NT2/D1 (cell line): ENCODE measurements at regions not wholly inside any gene's neighbourhood (a gene's known extent, or its start where the extent isn't known, plus 50 kb on each side); places are given as distances from the start of the nearest gene placed in this dataset.

Experiments used
- DNase-seq: peaks from one replicate; pipeline ENCODE4 v3.0.0-alpha.2; 2011; ENCODE audit warnings: low read depth, low spot score
- H3K27me3 ChIP-seq: 2 replicates; pipeline ENCODE4 v1.6.0; 2011; ENCODE audit warnings: mild to moderate bottlenecking; ENCODE audit not compliant: insufficient read length, insufficient read depth
- H3K36me3 ChIP-seq: 2 replicates; pipeline ENCODE4 v1.6.1; 2011; ENCODE audit warnings: mild to moderate bottlenecking, low read length, mixed read lengths; ENCODE audit not compliant: insufficient read depth, insufficient read length
- H3K4me1 ChIP-seq: 2 replicates; pipeline ENCODE4 v1.5.1; 2011; ENCODE audit not compliant: insufficient read depth, insufficient read length
- H3K4me3 ChIP-seq: 2 replicates; pipeline ENCODE4 v1.5.1; 2011; ENCODE audit warnings: low read depth; ENCODE audit not compliant: insufficient read length
- H3K9ac ChIP-seq: 2 replicates; pipeline ENCODE4 v1.6.0; 2011; ENCODE audit warnings: low read depth; ENCODE audit not compliant: insufficient read length
- H3K9me3 ChIP-seq: 2 replicates; pipeline ENCODE4 v1.5.1; 2011; ENCODE audit warnings: mild to moderate bottlenecking, low read length; ENCODE audit not compliant: insufficient read depth
- SUZ12 ChIP-seq: IDR thresholded peaks from 2 replicates; pipeline ENCODE4 v1.6.1; 2011; ENCODE audit not compliant: insufficient read length, insufficient read depth; ENCODE audit errors: extremely low read depth
- YY1 ChIP-seq: IDR thresholded peaks from 2 replicates; pipeline ENCODE4 v1.6.1; 2011; ENCODE audit not compliant: insufficient read length, insufficient read depth
- ZNF274 ChIP-seq: IDR thresholded peaks from 2 replicates; pipeline ENCODE4 v1.6.1; 2011; ENCODE audit warnings: mild to moderate bottlenecking, low read depth, low read length

- no peaks in the 10 kb centered on the region for H3K4me1 ChIP-seq
- H3K36me3 ChIP-seq = no peaks in the 10 kb centered on the region
- H3K27me3 ChIP-seq = no peaks in the 10 kb centered on the region
- TF ChIP-seq YY1 (no peak), ZNF274 (no peak), SUZ12 (no peak)
- no peak overlapping the region for H3K4me3 ChIP-seq
- DNase-seq = no peak
- no peaks in the 10 kb centered on the region for H3K9me3 ChIP-seq
- H3K9ac ChIP-seq = no peak overlapping the region
Observed at GRCh38 chr13:36551445-36551844, 119.2 kb downstream of the CCNA1 start.

GRCh38 chr13:36552334-36552733, 120.0 kb downstream of the CCNA1 start:
- Histone ChIP-seq H3K36me3 (no peaks in the 10 kb centered on the region), H3K4me3 (no peak overlapping the region), H3K9me3 (no peaks in the 10 kb centered on the region), H3K4me1 (no peaks in the 10 kb centered on the region), H3K9ac (no peak overlapping the region), H3K27me3 (no peaks in the 10 kb centered on the region)
- no peak for DNase-seq
- TF ChIP-seq SUZ12 (no peak), YY1 (no peak), ZNF274 (no peak)

DNA sequence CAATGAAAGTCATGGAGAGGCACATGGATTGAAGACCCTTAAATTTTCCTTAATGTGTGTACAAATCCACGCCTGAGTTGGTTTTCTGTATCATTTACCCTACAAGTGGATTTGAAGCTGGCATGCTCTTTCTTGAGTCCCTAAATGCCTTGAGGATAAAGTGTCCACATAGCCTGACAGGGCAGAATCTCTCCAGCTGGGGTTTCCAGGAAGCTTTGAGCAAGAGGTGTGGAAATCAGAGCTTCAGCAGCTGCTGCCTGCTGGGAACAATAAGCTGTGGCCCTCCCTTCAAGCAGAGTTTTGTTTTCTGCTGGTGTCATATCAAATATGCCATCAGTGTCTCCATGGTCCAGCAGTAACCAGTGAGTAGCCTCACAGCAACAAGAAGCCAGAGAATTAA, 120.3 kb upstream of the SERTM1 start:
- TF ChIP-seq YY1 = no peak
- TF ChIP-seq ZNF274 = no peak
- TF ChIP-seq SUZ12 = no peak
- no peaks in the 10 kb centered on the region for H3K27me3 ChIP-seq
- H3K36me3 ChIP-seq = no peaks in the 10 kb centered on the region
- no peaks in the 10 kb centered on the region for H3K4me1 ChIP-seq
- H3K4me3 ChIP-seq = no peak overlapping the region
- H3K9ac ChIP-seq = no peak overlapping the region
- no peaks in the 10 kb centered on the region for H3K9me3 ChIP-seq
- no peak for DNase-seq

- TF ChIP-seq ZNF274 (no peak), SUZ12 (no peak), YY1 (no peak)
- H3K4me3 ChIP-seq = no peak overlapping the region
- H3K27me3 ChIP-seq = no peaks in the 10 kb centered on the region
- H3K4me1 ChIP-seq = no peaks in the 10 kb centered on the region
- no peak for DNase-seq
- H3K9ac ChIP-seq = no peak overlapping the region
- H3K9me3 ChIP-seq = no peaks in the 10 kb centered on the region
- H3K36me3 ChIP-seq = no peaks in the 10 kb centered on the region
Observed at GRCh38 chr13:36555151-36555986, 118.5 kb upstream of the SERTM1 start.

GRCh38 chr13:36559375-36559774, 114.4 kb upstream of the SERTM1 start:
- no peak overlapping the region for H3K9ac ChIP-seq
- no peaks in the 10 kb centered on the region for H3K4me1 ChIP-seq
- no peaks in the 10 kb centered on the region for H3K36me3 ChIP-seq
- no peaks in the 10 kb centered on the region for H3K27me3 ChIP-seq
- no peak overlapping the region for H3K4me3 ChIP-seq
- TF ChIP-seq YY1 = no peak
- TF ChIP-seq ZNF274 = no peak
- TF ChIP-seq SUZ12 = no peak
- no peaks in the 10 kb centered on the region for H3K9me3 ChIP-seq
- no peak for DNase-seq

- H3K9me3 ChIP-seq = 0 out of 2 replicates have a peak, but pooled peaks cover 7% of the 10 kb centered on the region
- H3K4me1 ChIP-seq = no peaks in the 10 kb centered on the region
- no peaks in the 10 kb centered on the region for H3K36me3 ChIP-seq
- no peaks in the 10 kb centered on the region for H3K27me3 ChIP-seq
- no peak overlapping the region for H3K4me3 ChIP-seq
- DNase-seq = no peak
- H3K9ac ChIP-seq = no peak overlapping the region
- TF ChIP-seq YY1 = no peak
- no peak for TF ChIP-seq ZNF274
- no peak for TF ChIP-seq SUZ12
Observed at GRCh38 chr13:36567485-36567884, 106.3 kb upstream of the SERTM1 start.

- Histone ChIP-seq H3K4me1 (no peaks in the 10 kb centered on the region), H3K36me3 (no peaks in the 10 kb centered on the region), H3K9ac (no peak overlapping the region), H3K4me3 (no peak overlapping the region), H3K9me3 (0 out of 2 replicates have a peak, but pooled peaks cover 7% of the 10 kb centered on the region), H3K27me3 (no peaks in the 10 kb centered on the region)
- DNase-seq = no peak
- TF ChIP-seq ZNF274 (no peak), YY1 (no peak), SUZ12 (no peak)
Observed at GRCh38 chr13:36570489-36570888, 103.3 kb upstream of the SERTM1 start.
